Kidney (tissue), 13 donors: ENCODE measurements at regions not wholly inside any gene's neighbourhood (a gene's known extent, or its start where the extent isn't known, plus 50 kb on each side); places are given as distances from the start of the nearest gene placed in this dataset.

Experiments
- DNase-seq, 5 donors: peaks; one replicate each; pipeline ENCODE4 v3.0.0-alpha.2; 2013 to 2020
- FAIRE-seq: peaks from 2 replicates; lab custom pipeline; 2012; peaks lifted over from hg19 to GRCh38; lab: Jason Lieb, UNC
- H3K27ac ChIP-seq, 2 donors: one replicate each; pipeline ENCODE4 v1.7.0; 2013; ENCODE audit warnings: low read depth in 2 of 2, low read length in 2 of 2, inconsistent platforms in 1 of 2
- H3K27me3 ChIP-seq: one replicate; pipeline ENCODE4 v1.7.1; 2013; ENCODE audit warnings: low read length, inconsistent platforms; ENCODE audit not compliant: control insufficient read depth, insufficient read depth
- H3K36me3 ChIP-seq, 3 donors: one replicate each; pipeline versions ENCODE4 v1.7.0 to v1.7.1; 2013; ENCODE audit warnings: low read length in 3 of 3, control low read depth in 1 of 3, inconsistent platforms in 1 of 3; ENCODE audit not compliant: insufficient read depth in 3 of 3, control insufficient read depth in 2 of 3
- H3K4me1 ChIP-seq, 3 donors: one replicate each; pipeline versions ENCODE4 v1.7.0 to v1.7.1; 2013; ENCODE audit warnings: low read length in 3 of 3, inconsistent platforms in 1 of 3, low read depth in 1 of 3; ENCODE audit not compliant: control insufficient read depth in 2 of 3, insufficient read depth in 2 of 3
- H3K4me3 ChIP-seq, 3 donors: one replicate each; pipeline versions ENCODE4 v1.7.0 to v1.8.1; 2013; ENCODE audit warnings: low read length in 3 of 3, control low read depth in 1 of 3, inconsistent platforms in 1 of 3
- H3K9ac ChIP-seq, 3 donors: one replicate each; pipeline versions ENCODE4 v1.7.0 to v1.7.1; 2013; ENCODE audit warnings: low read length in 3 of 3, control low read depth in 1 of 3, inconsistent platforms in 1 of 3
- H3K9me3 ChIP-seq, 3 donors: one replicate each; pipeline versions ENCODE4 v1.7.0 to v1.7.1; 2013; ENCODE audit warnings: low read length in 3 of 3, control low read depth in 1 of 3, inconsistent platforms in 1 of 3; ENCODE audit not compliant: control insufficient read depth in 2 of 3, insufficient read depth in 1 of 3
- intact Hi-C: fragments of 100-400 bp; cut with DNase I; formaldehyde crosslinking; loops from one replicate; pipeline ENCODE4 v1.11.1; 2022
- TF ChIP-seq, protein P1 (sequence below): IDR thresholded peaks from 3 replicates; pipeline ENCODE4 v1.5.1; 2012; ENCODE audit warnings: mild to moderate bottlenecking, moderate library complexity, borderline replicate concordance; ENCODE audit not compliant: insufficient read depth; ENCODE audit errors: extremely low read depth
- donor health status: control.
- donor health status: control.
- donor health status: control.
- donor health status: control.
- donor health status: control.
- donor health status: DM: yes; HTN: yes; CAD: no.
- donor health status: Normal renal cell carcinoma (clear cell type).

- intact Hi-C loops = no loop called here
- no peaks in the 10 kb centered on the region for H3K27me3 ChIP-seq
- peak overlapping the region in 1 of 2 donors; percentile 45 for H3K27ac ChIP-seq
- no peak for DNase-seq
- no peak overlapping the region for H3K9ac ChIP-seq
- no peak for FAIRE-seq
- H3K9me3 ChIP-seq = no peaks in the 10 kb centered on the region
- TF ChIP-seq, protein P1, sequence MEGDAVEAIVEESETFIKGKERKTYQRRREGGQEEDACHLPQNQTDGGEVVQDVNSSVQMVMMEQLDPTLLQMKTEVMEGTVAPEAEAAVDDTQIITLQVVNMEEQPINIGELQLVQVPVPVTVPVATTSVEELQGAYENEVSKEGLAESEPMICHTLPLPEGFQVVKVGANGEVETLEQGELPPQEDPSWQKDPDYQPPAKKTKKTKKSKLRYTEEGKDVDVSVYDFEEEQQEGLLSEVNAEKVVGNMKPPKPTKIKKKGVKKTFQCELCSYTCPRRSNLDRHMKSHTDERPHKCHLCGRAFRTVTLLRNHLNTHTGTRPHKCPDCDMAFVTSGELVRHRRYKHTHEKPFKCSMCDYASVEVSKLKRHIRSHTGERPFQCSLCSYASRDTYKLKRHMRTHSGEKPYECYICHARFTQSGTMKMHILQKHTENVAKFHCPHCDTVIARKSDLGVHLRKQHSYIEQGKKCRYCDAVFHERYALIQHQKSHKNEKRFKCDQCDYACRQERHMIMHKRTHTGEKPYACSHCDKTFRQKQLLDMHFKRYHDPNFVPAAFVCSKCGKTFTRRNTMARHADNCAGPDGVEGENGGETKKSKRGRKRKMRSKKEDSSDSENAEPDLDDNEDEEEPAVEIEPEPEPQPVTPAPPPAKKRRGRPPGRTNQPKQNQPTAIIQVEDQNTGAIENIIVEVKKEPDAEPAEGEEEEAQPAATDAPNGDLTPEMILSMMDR = no peak
- H3K4me1 ChIP-seq = no peaks in the 10 kb centered on the region
- H3K4me3 ChIP-seq = no peak overlapping the region
- H3K36me3 ChIP-seq = no peaks in the 10 kb centered on the region
Observed at GRCh38 chr16:79740252-79740651, 139.7 kb upstream of the MAF start.

GRCh38 chr16:79735271-79735670 lies 134.7 kb upstream of the MAF start:
- H3K4me1 ChIP-seq = no peaks in the 10 kb centered on the region
- no peaks in the 10 kb centered on the region for H3K9me3 ChIP-seq
- no peak overlapping the region for H3K9ac ChIP-seq
- H3K36me3 ChIP-seq = no peaks in the 10 kb centered on the region
- DNase-seq (peak in 1 of 5 donors; percentile 45), FAIRE-seq (no peak)
- H3K27ac ChIP-seq = no peak overlapping the region
- intact Hi-C loops = no loop called here
- H3K4me3 ChIP-seq = no peak overlapping the region
- no peaks in the 10 kb centered on the region for H3K27me3 ChIP-seq
- TF ChIP-seq, protein P1 = no peak

DNA sequence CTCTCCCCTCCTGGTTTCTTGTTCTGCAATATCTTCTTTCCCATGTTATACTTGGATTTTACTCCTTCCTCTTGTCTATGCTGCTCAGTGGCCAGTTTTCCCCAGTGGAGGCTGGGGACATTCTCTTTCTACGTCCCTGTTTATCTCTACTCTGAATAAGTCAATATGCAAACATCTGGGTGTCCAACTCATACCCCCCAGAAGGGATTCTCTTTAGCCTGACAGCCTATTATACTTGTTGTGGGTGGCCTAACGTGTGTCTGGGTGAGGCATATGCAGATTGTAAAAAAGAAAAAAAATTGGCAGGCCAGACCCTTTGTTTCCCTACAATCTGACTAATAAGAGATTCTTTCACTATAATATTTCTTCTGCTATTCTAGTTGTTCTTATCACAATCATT lies 134.2 kb upstream of the MAF start:
- no peaks in the 10 kb centered on the region for H3K36me3 ChIP-seq
- no peaks in the 10 kb centered on the region for H3K9me3 ChIP-seq
- no peak for DNase-seq
- H3K27ac ChIP-seq = no peak overlapping the region
- H3K27me3 ChIP-seq = no peaks in the 10 kb centered on the region
- H3K4me1 ChIP-seq = no peaks in the 10 kb centered on the region
- intact Hi-C loops = no loop called here
- no peak for FAIRE-seq
- TF ChIP-seq, protein P1 = no peak
- no peak overlapping the region for H3K9ac ChIP-seq
- H3K4me3 ChIP-seq = no peak overlapping the region

GRCh38 chr16:79728923-79729240 lies 128.3 kb upstream of the MAF start:
- Histone ChIP-seq H3K27me3 (no peaks in the 10 kb centered on the region), H3K9ac (no peak overlapping the region), H3K9me3 (no peaks in the 10 kb centered on the region), H3K36me3 (no peaks in the 10 kb centered on the region), H3K4me3 (no peak overlapping the region), H3K27ac (no peak overlapping the region), H3K4me1 (no peaks in the 10 kb centered on the region)
- TF ChIP-seq, protein P1 = no peak
- intact Hi-C loops = no loop called here
- no peak for FAIRE-seq
- no peak for DNase-seq
